Adipocyte (in vitro differentiated cells): ENCODE measurements at regions not wholly inside any gene's neighbourhood (a gene's known extent, or its start where the extent isn't known, plus 50 kb on each side); places are given as distances from the start of the nearest gene placed in this dataset.

Experiments used
- DNase-seq: peaks from one replicate; pipeline ENCODE4 v3.0.0-alpha.2; 2015; ENCODE audit warnings: low read depth
- H3K27me3 ChIP-seq: replicated peaks from 2 replicates; pipeline ENCODE4 v1.7.0; 2013; ENCODE audit warnings: mild to moderate bottlenecking, low read length, moderate library complexity; ENCODE audit not compliant: control insufficient read depth, insufficient read depth
- H3K36me3 ChIP-seq: 2 replicates; pipeline ENCODE4 v1.7.0; 2013; ENCODE audit warnings: low read length, mild to moderate bottlenecking, moderate library complexity; ENCODE audit not compliant: control insufficient read depth, insufficient read depth, severe bottlenecking
- H3K4me1 ChIP-seq: 2 replicates; pipeline ENCODE4 v1.7.0; 2013; ENCODE audit warnings: mild to moderate bottlenecking, low read length, moderate library complexity; ENCODE audit not compliant: control insufficient read depth, insufficient read depth
- H3K4me3 ChIP-seq: 2 replicates; pipeline ENCODE4 v1.7.0; 2013; ENCODE audit warnings: mild to moderate bottlenecking, low read length, moderate library complexity
- H3K9ac ChIP-seq: 2 replicates; pipeline ENCODE4 v1.7.0; 2013; ENCODE audit warnings: mild to moderate bottlenecking, low read length, moderate library complexity
- H3K9me3 ChIP-seq: 2 replicates; pipeline ENCODE4 v1.7.0; 2013; ENCODE audit warnings: mild to moderate bottlenecking, low read length, moderate library complexity; ENCODE audit not compliant: control insufficient read depth

- Histone ChIP-seq H3K9ac (no peak overlapping the region), H3K36me3 (no peaks in the 10 kb centered on the region), H3K27me3 (no peaks in the 10 kb centered on the region), H3K4me1 (no peaks in the 10 kb centered on the region), H3K4me3 (no peak overlapping the region), H3K9me3 (peaks cover 6% of the 10 kb centered on the region)
- DNase-seq: no peak
Measured at GRCh38 chr6:167426084-167426483, 101.2 kb downstream of the TTLL2 start.

- H3K4me3 ChIP-seq: no peak overlapping the region
- no peaks in the 10 kb centered on the region for H3K4me1 ChIP-seq
- no peak for DNase-seq
- no peaks in the 10 kb centered on the region for H3K36me3 ChIP-seq
- no peak overlapping the region for H3K9ac ChIP-seq
- H3K27me3 ChIP-seq: no peaks in the 10 kb centered on the region
- H3K9me3 ChIP-seq: peaks cover 6% of the 10 kb centered on the region
Measured at GRCh38 chr6:167426651-167427050, 101.8 kb downstream of the TTLL2 start.

GRCh38 chr6:167428664-167429333, 103.9 kb downstream of the TTLL2 start:
- H3K36me3 ChIP-seq: no peaks in the 10 kb centered on the region
- H3K4me3 ChIP-seq: no peak overlapping the region
- peaks cover 6% of the 10 kb centered on the region for H3K9me3 ChIP-seq
- no peak overlapping the region for H3K9ac ChIP-seq
- DNase-seq: no peak
- H3K27me3 ChIP-seq: no peaks in the 10 kb centered on the region
- H3K4me1 ChIP-seq: no peaks in the 10 kb centered on the region

GRCh38 chr6:167429353-167429752, 104.5 kb downstream of the TTLL2 start:
- no peaks in the 10 kb centered on the region for H3K27me3 ChIP-seq
- no peak overlapping the region for H3K9ac ChIP-seq
- H3K36me3 ChIP-seq: no peaks in the 10 kb centered on the region
- peaks cover 6% of the 10 kb centered on the region for H3K9me3 ChIP-seq
- DNase-seq: no peak
- no peak overlapping the region for H3K4me3 ChIP-seq
- H3K4me1 ChIP-seq: no peaks in the 10 kb centered on the region

GRCh38 chr6:167435209-167435728, 110.4 kb downstream of the TTLL2 start:
- no peak for DNase-seq
- no peaks in the 10 kb centered on the region for H3K9me3 ChIP-seq

GRCh38 chr6:167437888-167438484, 113.1 kb downstream of the TTLL2 start:
- DNase-seq: no peak
- Histone ChIP-seq H3K9ac (no peak overlapping the region), H3K27me3 (peaks cover 7% of the 10 kb centered on the region), H3K4me1 (no peaks in the 10 kb centered on the region), H3K9me3 (no peaks in the 10 kb centered on the region), H3K36me3 (no peaks in the 10 kb centered on the region), H3K4me3 (no peak overlapping the region)

More at GRCh38 chr6:167435209-167435728, 110.4 kb downstream of the TTLL2 start:
- H3K36me3 ChIP-seq: no peaks in the 10 kb centered on the region
- H3K9ac ChIP-seq: no peak overlapping the region
- H3K4me3 ChIP-seq: no peak overlapping the region
- H3K4me1 ChIP-seq: no peaks in the 10 kb centered on the region
- no peaks in the 10 kb centered on the region for H3K27me3 ChIP-seq

GRCh38 chr6:167441715-167442206, 116.9 kb downstream of the TTLL2 start:
- Histone ChIP-seq H3K36me3 (no peaks in the 10 kb centered on the region), H3K4me3 (no peak overlapping the region), H3K4me1 (no peaks in the 10 kb centered on the region), H3K9ac (no peak overlapping the region), H3K9me3 (no peaks in the 10 kb centered on the region), H3K27me3 (peaks cover 7% of the 10 kb centered on the region)
- DNase-seq: no peak

- Histone ChIP-seq H3K4me1 (no peaks in the 10 kb centered on the region), H3K27me3 (peaks cover 7% of the 10 kb centered on the region), H3K36me3 (no peaks in the 10 kb centered on the region), H3K9me3 (no peaks in the 10 kb centered on the region), H3K4me3 (no peak overlapping the region), H3K9ac (no peak overlapping the region)
- DNase-seq: no peak
Measured at GRCh38 chr6:167442245-167442644, 117.4 kb downstream of the TTLL2 start.

- DNase-seq: no peak
- Histone ChIP-seq H3K4me1 (no peaks in the 10 kb centered on the region), H3K9me3 (no peaks in the 10 kb centered on the region), H3K36me3 (no peaks in the 10 kb centered on the region), H3K27me3 (peaks cover 7% of the 10 kb centered on the region), H3K9ac (no peak overlapping the region), H3K4me3 (no peak overlapping the region)
Measured at GRCh38 chr6:167442796-167443680, 118.2 kb downstream of the TTLL2 start.

- Histone ChIP-seq H3K27me3 (peaks cover 7% of the 10 kb centered on the region), H3K4me1 (no peaks in the 10 kb centered on the region), H3K4me3 (no peak overlapping the region), H3K36me3 (no peaks in the 10 kb centered on the region), H3K9me3 (no peaks in the 10 kb centered on the region), H3K9ac (no peak overlapping the region)
- DNase-seq: no peak
Measured at GRCh38 chr6:167444602-167445346, 119.9 kb downstream of the TTLL2 start.
